Astrocyte (in vitro differentiated cells and primary cell): ENCODE measurements at regions not wholly inside any gene's neighbourhood (a gene's known extent, or its start where the extent isn't known, plus 50 kb on each side); places are given as distances from the start of the nearest gene placed in this dataset.
"Not testable (repeated sequence)": the region's sequence is repeated elsewhere in the genome, so short reads cannot be mapped to it uniquely, and the experiment has no call there.

Source experiments
- DNase-seq: peaks from one replicate; pipeline ENCODE4 v3.0.0-alpha.2; 2010; ENCODE audit warnings: low read depth
- FAIRE-seq: peaks from 2 replicates; lab custom pipeline; 2011; peaks lifted over from hg19 to GRCh38; lab: Jason Lieb, UNC
- H2AFZ ChIP-seq: 2 replicates; pipeline ENCODE4 v1.6.0; 2012; ENCODE audit warnings: low read depth, low read length, inconsistent platforms
- H3K27ac ChIP-seq: 2 replicates; pipeline ENCODE4 v1.5.1; 2011; ENCODE audit warnings: low read depth, low read length, inconsistent platforms
- H3K27me3 ChIP-seq: 2 replicates; pipeline ENCODE4 v1.6.0; 2011; ENCODE audit warnings: low read length, inconsistent platforms; ENCODE audit not compliant: insufficient read depth
- H3K36me3 ChIP-seq: 2 replicates; pipeline ENCODE4 v1.5.1; 2011; ENCODE audit warnings: low read length, inconsistent platforms; ENCODE audit not compliant: insufficient read depth
- H3K4me1 ChIP-seq: 2 replicates; pipeline ENCODE4 v1.5.1; 2011; ENCODE audit warnings: low read length, inconsistent platforms; ENCODE audit not compliant: insufficient read depth
- H3K4me2 ChIP-seq: 2 replicates; pipeline ENCODE4 v1.6.0; 2012; ENCODE audit warnings: low read length, inconsistent platforms
- H3K4me3 ChIP-seq: 2 replicates; pipeline ENCODE4 v1.5.1; 2011; ENCODE audit warnings: low read depth, mild to moderate bottlenecking, low read length, inconsistent platforms; ENCODE audit not compliant: insufficient read depth
- H3K79me2 ChIP-seq: 2 replicates; pipeline ENCODE4 v1.6.0; 2012; ENCODE audit warnings: mild to moderate bottlenecking, low read length, inconsistent platforms; ENCODE audit not compliant: insufficient read depth
- H3K9ac ChIP-seq: 2 replicates; pipeline ENCODE4 v1.6.0; 2012; ENCODE audit warnings: mild to moderate bottlenecking, low read length, inconsistent platforms
- H3K9me3 ChIP-seq: 2 replicates; pipeline ENCODE4 v1.5.1; 2012; ENCODE audit warnings: low read depth, mild to moderate bottlenecking, low read length, inconsistent platforms; ENCODE audit not compliant: insufficient read depth
- H4K20me1 ChIP-seq: 2 replicates; pipeline ENCODE4 v1.6.0; 2012; ENCODE audit warnings: low read length, inconsistent platforms; ENCODE audit not compliant: insufficient read depth
- H3K27ac Mint-ChIP-seq: one replicate; pipeline ENCODE4 v1.8.0; 2021; ENCODE audit warnings: mild to moderate bottlenecking, mixed read lengths; ENCODE audit not compliant: unreplicated experiment
- H3K27me3 Mint-ChIP-seq: one replicate; pipeline ENCODE4 v1.8.0; 2021; ENCODE audit warnings: low read depth, mixed read lengths; ENCODE audit not compliant: unreplicated experiment
- H3K36me3 Mint-ChIP-seq: one replicate; pipeline ENCODE4 v1.8.0; 2021; ENCODE audit warnings: low read depth, mixed read lengths; ENCODE audit not compliant: unreplicated experiment
- H3K4me1 Mint-ChIP-seq: one replicate; pipeline ENCODE4 v1.8.0; 2021; ENCODE audit warnings: low read depth, mixed read lengths; ENCODE audit not compliant: unreplicated experiment
- H3K4me3 Mint-ChIP-seq: one replicate; pipeline ENCODE4 v1.8.0; 2021; ENCODE audit warnings: mild to moderate bottlenecking, moderate library complexity, mixed read lengths; ENCODE audit not compliant: unreplicated experiment
- H3K9me3 Mint-ChIP-seq: one replicate; pipeline ENCODE4 v1.8.0; 2021; ENCODE audit warnings: mild to moderate bottlenecking, mixed read lengths; ENCODE audit not compliant: unreplicated experiment
- EZH2 ChIP-seq: IDR thresholded peaks from 2 replicates; pipeline ENCODE4 v1.6.1; 2012; ENCODE audit warnings: mild to moderate bottlenecking, low read length, inconsistent platforms; ENCODE audit not compliant: insufficient read depth
- TF ChIP-seq, protein P1 (sequence below): IDR thresholded peaks from 2 replicates; pipeline ENCODE4 v1.5.1; 2011; ENCODE audit warnings: low read depth, mild to moderate bottlenecking, inconsistent platforms, low read length, moderate library complexity; ENCODE audit not compliant: insufficient read depth

DNA sequence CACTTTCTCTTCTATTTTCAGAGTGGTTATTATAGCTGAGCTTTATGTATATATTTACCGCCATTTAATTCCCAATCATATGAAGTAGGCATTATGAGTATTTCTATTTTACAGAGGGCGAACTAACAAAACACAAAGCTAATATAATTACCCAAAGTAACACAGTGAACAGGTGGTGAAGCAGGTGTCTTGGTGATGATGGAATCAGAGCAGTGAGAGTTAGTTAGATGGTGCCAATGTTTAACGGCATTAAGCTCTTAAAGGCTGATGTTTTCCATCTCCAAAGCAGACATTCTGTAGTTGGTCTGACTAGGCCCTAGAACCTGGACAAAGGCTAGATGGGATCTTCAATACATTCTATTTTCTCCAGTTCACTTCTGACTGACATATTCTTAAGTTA, 551.1 kb upstream of the SYNCRIP start:
- H3K9me3 ChIP-seq: no peaks in the 10 kb centered on the region
- H3K9ac ChIP-seq: no peak overlapping the region
- Mint-ChIP-seq H3K4me1 (no peaks in the 10 kb centered on the region), H3K9me3 (no peaks in the 10 kb centered on the region), H3K27me3 (no peaks in the 10 kb centered on the region), H3K27ac (no peak overlapping the region), H3K36me3 (no peaks in the 10 kb centered on the region), H3K4me3 (no peak overlapping the region)
- no peak overlapping the region for H2AFZ ChIP-seq
- H3K27me3 ChIP-seq: no peaks in the 10 kb centered on the region
- no peaks in the 10 kb centered on the region for H4K20me1 ChIP-seq
- no peaks in the 10 kb centered on the region for H3K4me1 ChIP-seq
- H3K4me2 ChIP-seq: no peak overlapping the region
- TF ChIP-seq, protein P1, sequence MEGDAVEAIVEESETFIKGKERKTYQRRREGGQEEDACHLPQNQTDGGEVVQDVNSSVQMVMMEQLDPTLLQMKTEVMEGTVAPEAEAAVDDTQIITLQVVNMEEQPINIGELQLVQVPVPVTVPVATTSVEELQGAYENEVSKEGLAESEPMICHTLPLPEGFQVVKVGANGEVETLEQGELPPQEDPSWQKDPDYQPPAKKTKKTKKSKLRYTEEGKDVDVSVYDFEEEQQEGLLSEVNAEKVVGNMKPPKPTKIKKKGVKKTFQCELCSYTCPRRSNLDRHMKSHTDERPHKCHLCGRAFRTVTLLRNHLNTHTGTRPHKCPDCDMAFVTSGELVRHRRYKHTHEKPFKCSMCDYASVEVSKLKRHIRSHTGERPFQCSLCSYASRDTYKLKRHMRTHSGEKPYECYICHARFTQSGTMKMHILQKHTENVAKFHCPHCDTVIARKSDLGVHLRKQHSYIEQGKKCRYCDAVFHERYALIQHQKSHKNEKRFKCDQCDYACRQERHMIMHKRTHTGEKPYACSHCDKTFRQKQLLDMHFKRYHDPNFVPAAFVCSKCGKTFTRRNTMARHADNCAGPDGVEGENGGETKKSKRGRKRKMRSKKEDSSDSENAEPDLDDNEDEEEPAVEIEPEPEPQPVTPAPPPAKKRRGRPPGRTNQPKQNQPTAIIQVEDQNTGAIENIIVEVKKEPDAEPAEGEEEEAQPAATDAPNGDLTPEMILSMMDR: no peak
- H3K36me3 ChIP-seq: no peaks in the 10 kb centered on the region
- no peak overlapping the region for H3K4me3 ChIP-seq
- DNase-seq (no peak), FAIRE-seq (no peak)
- H3K79me2 ChIP-seq: no peaks in the 10 kb centered on the region
- no peak overlapping the region for H3K27ac ChIP-seq

DNA sequence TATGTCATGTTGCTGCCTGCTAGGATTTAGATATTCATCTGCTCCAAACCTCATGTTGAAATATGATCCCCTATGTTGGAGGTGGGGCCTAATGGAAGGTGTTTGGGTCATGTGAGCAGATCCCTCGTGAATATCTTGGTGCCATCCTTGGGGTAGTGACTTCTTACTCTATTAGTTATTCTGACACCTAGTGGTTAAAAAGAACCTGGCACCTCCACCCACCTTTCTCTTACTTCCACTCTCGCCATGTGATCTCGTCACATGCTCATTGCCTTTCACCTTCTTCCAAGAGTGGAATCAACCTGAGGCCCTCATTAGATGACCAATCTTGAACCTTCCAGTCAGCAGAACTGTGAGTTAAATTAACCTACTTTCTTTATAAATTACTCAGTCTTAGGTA, 549.4 kb upstream of the SYNCRIP start:
- DNase-seq (no peak), FAIRE-seq (no peak)
- Mint-ChIP-seq H3K36me3 (no peaks in the 10 kb centered on the region), H3K27me3 (peaks cover 2% of the 10 kb centered on the region), H3K4me3 (no peak overlapping the region), H3K9me3 (no peaks in the 10 kb centered on the region), H3K27ac (no peak overlapping the region), H3K4me1 (no peaks in the 10 kb centered on the region)
- Histone ChIP-seq H3K4me3 (no peak overlapping the region), H3K79me2 (no peaks in the 10 kb centered on the region), H3K9ac (no peak overlapping the region), H3K9me3 (no peaks in the 10 kb centered on the region), H3K36me3 (no peaks in the 10 kb centered on the region), H3K27ac (no peak overlapping the region), H3K27me3 (no peaks in the 10 kb centered on the region), H3K4me2 (no peak overlapping the region), H4K20me1 (no peaks in the 10 kb centered on the region), H3K4me1 (no peaks in the 10 kb centered on the region), H2AFZ (no peak overlapping the region)
- no peak for TF ChIP-seq EZH2
- TF ChIP-seq, protein P1: no peak

DNA sequence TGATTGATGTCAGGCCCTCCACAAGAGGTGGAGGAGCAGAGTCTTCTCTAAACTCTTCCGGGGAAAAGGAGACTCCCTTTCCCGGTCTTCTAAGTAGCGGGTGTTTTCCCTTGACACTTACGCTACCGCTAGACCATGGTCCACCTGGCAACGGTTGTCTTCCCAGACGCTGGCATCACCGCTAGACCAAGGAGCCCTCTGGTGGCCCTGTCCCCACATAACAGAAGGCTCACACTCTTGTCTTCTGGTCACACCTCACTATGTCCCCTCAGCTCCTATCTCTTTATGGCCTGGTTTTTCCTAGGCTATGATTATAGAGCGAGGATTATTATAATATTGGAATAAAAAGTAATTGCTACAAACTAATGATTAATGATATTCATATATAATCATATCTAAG, 532.5 kb upstream of the SYNCRIP start:
- not testable (repeated sequence) for H3K9ac ChIP-seq, H2AFZ ChIP-seq, H3K9me3 ChIP-seq, H4K20me1 ChIP-seq, H3K79me2 ChIP-seq, DNase-seq, H3K4me1 Mint-ChIP-seq, H3K27ac ChIP-seq, H3K27ac Mint-ChIP-seq, H3K27me3 Mint-ChIP-seq, H3K36me3 Mint-ChIP-seq, H3K27me3 ChIP-seq, H3K4me3 Mint-ChIP-seq, FAIRE-seq, H3K4me2 ChIP-seq, H3K4me1 ChIP-seq, H3K4me3 ChIP-seq, H3K9me3 Mint-ChIP-seq, H3K36me3 ChIP-seq
